H1 (cell line): ENCODE measurements at regions not wholly inside any gene's neighbourhood (a gene's known extent, or its start where the extent isn't known, plus 50 kb on each side); places are given as distances from the start of the nearest gene placed in this dataset.
A peak's percentile ranks its signal among the peaks of the same experiment; 100 is the strongest.

Experiments
- ASH2L ChIP-seq: fragments of 200-600, 300-600 bp; sonication (generic); IDR thresholded peaks from one replicate; pipeline ENCODE4 v1.7.1; 2017; ENCODE audit warnings: low read length
- CHD2 ChIP-seq: IDR thresholded peaks from 2 replicates; pipeline ENCODE4 v1.6.1; 2012; ENCODE audit warnings: low read length, improper control_type of control experiment
- CTBP2 ChIP-seq: IDR thresholded peaks from 2 replicates; pipeline ENCODE4 v1.7.0; 2011; ENCODE audit warnings: borderline replicate concordance, mild to moderate bottlenecking, moderate library complexity, mixed read lengths, low read length; ENCODE audit not compliant: insufficient read depth, insufficient read length
- NRF1 ChIP-seq: IDR thresholded peaks from 2 replicates; pipeline ENCODE4 v1.6.1; 2011; ENCODE audit warnings: mild to moderate bottlenecking, low read depth, low read length, improper control_type of control experiment
- RAD21 ChIP-seq, 2 experiments: IDR thresholded peaks in 1 of 2; conservative IDR thresholded peaks in 1 of 2; 2 replicates each; pipeline ENCODE4 v1.6.1; 2011; ENCODE audit warnings: low read depth in 2 of 2, low read length in 2 of 2, improper control_type of control experiment in 1 of 2, inconsistent platforms in 1 of 2, mild to moderate bottlenecking in 1 of 2, moderate library complexity in 1 of 2
- SIRT6 ChIP-seq: IDR thresholded peaks from one replicate; pipeline ENCODE4 v1.7.1; 2012; ENCODE audit warnings: low read length, inconsistent platforms
- SUZ12 ChIP-seq: fragments of 200-600 bp; sonication (generic); IDR thresholded peaks from 2 replicates; pipeline ENCODE4 v1.6.1; 2012; ENCODE audit warnings: mild to moderate bottlenecking, inconsistent platforms, low read length, moderate library complexity, mixed read lengths
- YY1 ChIP-seq: IDR thresholded peaks from 2 replicates; pipeline ENCODE4 v1.6.1; 2011; ENCODE audit warnings: low read depth, mild to moderate bottlenecking, low read length
- TF ChIP-seq, protein P1 (sequence below): fragments of 300-600 bp; sonication (generic); IDR thresholded peaks from 2 replicates; pipeline ENCODE4 v1.7.1; 2012; ENCODE audit warnings: low read length, moderate library complexity, mild to moderate bottlenecking, inconsistent platforms; ENCODE audit not compliant: insufficient replicate concordance
- TF ChIP-seq, protein P2 (sequence below): IDR thresholded peaks from 2 replicates; pipeline ENCODE4 v1.6.1; 2012; ENCODE audit warnings: inconsistent platforms
- TF ChIP-seq, protein P3 (sequence below): IDR thresholded peaks from 2 replicates; pipeline ENCODE4 v1.6.1; 2012; ENCODE audit warnings: inconsistent platforms

DNA sequence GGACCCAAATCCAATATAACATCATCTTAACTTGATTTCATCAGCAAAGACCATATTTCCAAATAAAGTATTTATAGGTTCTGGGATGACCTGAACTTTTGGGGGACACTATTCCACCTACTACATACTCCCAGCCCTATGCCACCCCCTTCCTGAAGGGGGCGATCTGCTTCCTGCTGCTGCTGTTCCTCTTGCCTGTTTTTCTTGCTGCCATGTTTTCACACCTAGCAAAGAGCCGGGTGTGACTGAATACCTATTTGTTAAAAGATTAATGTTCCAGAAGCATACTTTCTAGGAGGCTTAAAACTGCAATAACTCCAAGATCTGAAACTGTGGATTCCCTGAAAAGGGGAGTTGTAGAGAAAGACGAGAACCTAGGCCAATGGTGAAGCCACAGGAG lies 89.7 kb downstream of the ICOS start (continued):
- TF ChIP-seq, protein P1, sequence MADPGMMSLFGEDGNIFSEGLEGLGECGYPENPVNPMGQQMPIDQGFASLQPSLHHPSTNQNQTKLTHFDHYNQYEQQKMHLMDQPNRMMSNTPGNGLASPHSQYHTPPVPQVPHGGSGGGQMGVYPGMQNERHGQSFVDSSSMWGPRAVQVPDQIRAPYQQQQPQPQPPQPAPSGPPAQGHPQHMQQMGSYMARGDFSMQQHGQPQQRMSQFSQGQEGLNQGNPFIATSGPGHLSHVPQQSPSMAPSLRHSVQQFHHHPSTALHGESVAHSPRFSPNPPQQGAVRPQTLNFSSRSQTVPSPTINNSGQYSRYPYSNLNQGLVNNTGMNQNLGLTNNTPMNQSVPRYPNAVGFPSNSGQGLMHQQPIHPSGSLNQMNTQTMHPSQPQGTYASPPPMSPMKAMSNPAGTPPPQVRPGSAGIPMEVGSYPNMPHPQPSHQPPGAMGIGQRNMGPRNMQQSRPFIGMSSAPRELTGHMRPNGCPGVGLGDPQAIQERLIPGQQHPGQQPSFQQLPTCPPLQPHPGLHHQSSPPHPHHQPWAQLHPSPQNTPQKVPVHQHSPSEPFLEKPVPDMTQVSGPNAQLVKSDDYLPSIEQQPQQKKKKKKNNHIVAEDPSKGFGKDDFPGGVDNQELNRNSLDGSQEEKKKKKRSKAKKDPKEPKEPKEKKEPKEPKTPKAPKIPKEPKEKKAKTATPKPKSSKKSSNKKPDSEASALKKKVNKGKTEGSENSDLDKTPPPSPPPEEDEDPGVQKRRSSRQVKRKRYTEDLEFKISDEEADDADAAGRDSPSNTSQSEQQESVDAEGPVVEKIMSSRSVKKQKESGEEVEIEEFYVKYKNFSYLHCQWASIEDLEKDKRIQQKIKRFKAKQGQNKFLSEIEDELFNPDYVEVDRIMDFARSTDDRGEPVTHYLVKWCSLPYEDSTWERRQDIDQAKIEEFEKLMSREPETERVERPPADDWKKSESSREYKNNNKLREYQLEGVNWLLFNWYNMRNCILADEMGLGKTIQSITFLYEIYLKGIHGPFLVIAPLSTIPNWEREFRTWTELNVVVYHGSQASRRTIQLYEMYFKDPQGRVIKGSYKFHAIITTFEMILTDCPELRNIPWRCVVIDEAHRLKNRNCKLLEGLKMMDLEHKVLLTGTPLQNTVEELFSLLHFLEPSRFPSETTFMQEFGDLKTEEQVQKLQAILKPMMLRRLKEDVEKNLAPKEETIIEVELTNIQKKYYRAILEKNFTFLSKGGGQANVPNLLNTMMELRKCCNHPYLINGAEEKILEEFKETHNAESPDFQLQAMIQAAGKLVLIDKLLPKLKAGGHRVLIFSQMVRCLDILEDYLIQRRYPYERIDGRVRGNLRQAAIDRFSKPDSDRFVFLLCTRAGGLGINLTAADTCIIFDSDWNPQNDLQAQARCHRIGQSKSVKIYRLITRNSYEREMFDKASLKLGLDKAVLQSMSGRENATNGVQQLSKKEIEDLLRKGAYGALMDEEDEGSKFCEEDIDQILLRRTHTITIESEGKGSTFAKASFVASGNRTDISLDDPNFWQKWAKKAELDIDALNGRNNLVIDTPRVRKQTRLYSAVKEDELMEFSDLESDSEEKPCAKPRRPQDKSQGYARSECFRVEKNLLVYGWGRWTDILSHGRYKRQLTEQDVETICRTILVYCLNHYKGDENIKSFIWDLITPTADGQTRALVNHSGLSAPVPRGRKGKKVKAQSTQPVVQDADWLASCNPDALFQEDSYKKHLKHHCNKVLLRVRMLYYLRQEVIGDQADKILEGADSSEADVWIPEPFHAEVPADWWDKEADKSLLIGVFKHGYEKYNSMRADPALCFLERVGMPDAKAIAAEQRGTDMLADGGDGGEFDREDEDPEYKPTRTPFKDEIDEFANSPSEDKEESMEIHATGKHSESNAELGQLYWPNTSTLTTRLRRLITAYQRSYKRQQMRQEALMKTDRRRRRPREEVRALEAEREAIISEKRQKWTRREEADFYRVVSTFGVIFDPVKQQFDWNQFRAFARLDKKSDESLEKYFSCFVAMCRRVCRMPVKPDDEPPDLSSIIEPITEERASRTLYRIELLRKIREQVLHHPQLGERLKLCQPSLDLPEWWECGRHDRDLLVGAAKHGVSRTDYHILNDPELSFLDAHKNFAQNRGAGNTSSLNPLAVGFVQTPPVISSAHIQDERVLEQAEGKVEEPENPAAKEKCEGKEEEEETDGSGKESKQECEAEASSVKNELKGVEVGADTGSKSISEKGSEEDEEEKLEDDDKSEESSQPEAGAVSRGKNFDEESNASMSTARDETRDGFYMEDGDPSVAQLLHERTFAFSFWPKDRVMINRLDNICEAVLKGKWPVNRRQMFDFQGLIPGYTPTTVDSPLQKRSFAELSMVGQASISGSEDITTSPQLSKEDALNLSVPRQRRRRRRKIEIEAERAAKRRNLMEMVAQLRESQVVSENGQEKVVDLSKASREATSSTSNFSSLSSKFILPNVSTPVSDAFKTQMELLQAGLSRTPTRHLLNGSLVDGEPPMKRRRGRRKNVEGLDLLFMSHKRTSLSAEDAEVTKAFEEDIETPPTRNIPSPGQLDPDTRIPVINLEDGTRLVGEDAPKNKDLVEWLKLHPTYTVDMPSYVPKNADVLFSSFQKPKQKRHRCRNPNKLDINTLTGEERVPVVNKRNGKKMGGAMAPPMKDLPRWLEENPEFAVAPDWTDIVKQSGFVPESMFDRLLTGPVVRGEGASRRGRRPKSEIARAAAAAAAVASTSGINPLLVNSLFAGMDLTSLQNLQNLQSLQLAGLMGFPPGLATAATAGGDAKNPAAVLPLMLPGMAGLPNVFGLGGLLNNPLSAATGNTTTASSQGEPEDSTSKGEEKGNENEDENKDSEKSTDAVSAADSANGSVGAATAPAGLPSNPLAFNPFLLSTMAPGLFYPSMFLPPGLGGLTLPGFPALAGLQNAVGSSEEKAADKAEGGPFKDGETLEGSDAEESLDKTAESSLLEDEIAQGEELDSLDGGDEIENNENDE = no peak
- TF ChIP-seq CHD2 (no peak), SIRT6 (no peak), NRF1 (no peak), SUZ12 (no peak), ASH2L (no peak), RAD21 (IDR thresholded peaks at IDR 0.05 in 1 of 2, conservative IDR thresholded peaks at IDR 0.05 in 1 of 2; ENCODE audit: low read depth in 2 of 2, low read length in 2 of 2) (peak; percentile 23 to 38; a peak in 2 of 4 replicates), YY1 (peak; percentile 53; the same call in 1 of the 2 replicates), CTBP2 (no peak)
- TF ChIP-seq, protein P2, sequence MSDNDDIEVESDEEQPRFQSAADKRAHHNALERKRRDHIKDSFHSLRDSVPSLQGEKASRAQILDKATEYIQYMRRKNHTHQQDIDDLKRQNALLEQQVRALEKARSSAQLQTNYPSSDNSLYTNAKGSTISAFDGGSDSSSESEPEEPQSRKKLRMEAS = peak; percentile 84
- TF ChIP-seq, protein P3, sequence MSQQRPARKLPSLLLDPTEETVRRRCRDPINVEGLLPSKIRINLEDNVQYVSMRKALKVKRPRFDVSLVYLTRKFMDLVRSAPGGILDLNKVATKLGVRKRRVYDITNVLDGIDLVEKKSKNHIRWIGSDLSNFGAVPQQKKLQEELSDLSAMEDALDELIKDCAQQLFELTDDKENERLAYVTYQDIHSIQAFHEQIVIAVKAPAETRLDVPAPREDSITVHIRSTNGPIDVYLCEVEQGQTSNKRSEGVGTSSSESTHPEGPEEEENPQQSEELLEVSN = peak; percentile 79; the same call in 1 of the 2 replicates
